ENCODE measurements at regions not wholly inside any gene's neighbourhood (a gene's known extent, or its start where the extent isn't known, plus 50 kb on each side); places are given as distances from the start of the nearest gene placed in this dataset.

DNA sequence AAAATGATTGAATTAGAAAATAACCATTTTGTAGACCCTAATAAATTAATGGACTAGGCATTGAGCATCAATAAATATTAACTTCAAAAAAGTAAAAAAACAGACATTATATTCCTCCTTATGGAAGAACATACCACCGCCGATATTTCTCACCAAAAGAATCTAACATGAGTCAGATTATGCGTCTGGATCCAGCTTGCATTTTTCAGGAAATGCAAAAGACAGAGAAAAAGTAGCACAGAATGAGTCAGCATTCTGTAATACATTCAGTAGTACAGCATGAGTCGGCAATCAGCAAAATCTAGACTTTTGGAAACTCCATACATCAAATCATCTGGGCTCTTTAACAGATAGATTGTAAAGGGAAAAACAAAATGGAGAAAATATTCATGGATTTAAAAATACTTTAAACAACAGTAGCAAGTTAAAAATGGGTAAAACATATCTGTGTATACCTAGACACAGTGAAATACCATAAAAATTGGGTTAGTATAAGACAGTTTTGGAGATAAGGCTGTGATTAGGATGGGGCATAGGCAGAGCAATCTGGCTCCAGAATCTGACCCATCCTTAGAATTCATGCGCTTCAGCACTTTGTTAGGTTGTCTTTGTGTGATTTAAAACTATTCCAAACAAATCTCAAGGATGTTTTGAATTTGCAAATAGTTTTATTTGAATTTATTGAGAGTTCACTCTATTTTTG lies 633.0 kb upstream of the FAM241A start:
- no peak for DNase-seq

DNA sequence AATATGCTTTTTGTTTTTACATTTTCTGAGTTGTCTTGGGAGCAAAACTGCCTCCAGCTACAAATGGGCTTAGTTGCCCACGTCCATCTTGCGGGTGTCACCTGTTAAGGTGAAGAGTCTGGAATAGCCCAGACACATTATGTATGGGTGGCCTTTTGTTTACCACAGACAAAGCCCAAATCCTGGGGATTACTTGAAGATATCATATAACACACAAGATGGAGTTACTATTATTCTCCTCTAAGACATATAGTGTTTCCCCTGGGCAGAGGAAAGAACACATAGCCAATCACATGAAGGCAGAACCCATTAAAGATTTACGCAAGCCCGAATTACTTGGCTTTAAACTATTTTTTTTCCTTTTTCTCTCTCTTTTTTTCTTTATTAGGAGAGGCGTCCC lies 625.6 kb upstream of the FAM241A start:
- peak; percentile 45 for DNase-seq

DNA sequence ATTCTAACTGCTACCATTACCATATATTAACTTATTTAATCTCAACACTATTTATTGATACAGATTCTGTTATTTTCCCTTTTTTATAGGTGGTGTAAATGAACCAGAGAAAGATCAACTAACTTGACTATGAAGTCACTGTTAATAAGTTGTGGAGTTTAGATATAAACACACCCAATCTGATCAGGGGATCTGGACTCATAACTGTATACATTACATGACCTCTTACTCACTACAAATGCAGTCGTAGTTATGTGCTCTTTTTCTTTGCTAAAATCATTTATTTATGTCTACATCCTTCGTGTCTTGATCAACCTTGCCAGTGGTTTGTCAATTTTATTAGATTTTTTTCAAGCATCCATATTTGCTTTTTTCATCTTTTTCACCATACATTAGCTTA lies 614.8 kb upstream of the FAM241A start:
- no peak for DNase-seq

GRCh38 chr4:111535792-111536191 lies 609.5 kb upstream of the FAM241A start:
- DNase-seq = no peak

GRCh38 chr4:111537165-111537564 lies 608.1 kb upstream of the FAM241A start:
- no peak for DNase-seq

- no peak for DNase-seq
Measured at GRCh38 chr4:111537871-111538270, 607.4 kb upstream of the FAM241A start.

GRCh38 chr4:111540671-111541070 lies 604.6 kb upstream of the FAM241A start:
- no peak for DNase-seq

DNA sequence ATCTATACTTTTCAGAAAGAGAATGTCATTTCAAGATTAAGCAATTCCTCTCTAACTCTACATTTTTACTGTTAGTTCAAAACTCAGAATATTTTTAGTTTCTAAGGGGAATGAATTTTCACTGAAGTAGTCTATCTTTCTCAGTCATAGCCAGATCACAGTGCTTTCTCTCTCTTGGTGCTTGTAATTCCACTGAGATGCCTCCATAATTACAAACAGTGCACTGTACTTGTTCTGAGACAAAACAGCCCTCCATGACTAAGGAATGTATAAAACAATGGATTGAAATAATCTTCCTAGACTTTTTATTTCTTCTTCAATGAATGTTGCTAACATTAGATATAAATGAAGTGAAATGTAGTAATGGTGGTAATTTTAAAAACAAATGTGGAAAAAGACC lies 603.2 kb upstream of the FAM241A start:
- DNase-seq = no peak

DNA sequence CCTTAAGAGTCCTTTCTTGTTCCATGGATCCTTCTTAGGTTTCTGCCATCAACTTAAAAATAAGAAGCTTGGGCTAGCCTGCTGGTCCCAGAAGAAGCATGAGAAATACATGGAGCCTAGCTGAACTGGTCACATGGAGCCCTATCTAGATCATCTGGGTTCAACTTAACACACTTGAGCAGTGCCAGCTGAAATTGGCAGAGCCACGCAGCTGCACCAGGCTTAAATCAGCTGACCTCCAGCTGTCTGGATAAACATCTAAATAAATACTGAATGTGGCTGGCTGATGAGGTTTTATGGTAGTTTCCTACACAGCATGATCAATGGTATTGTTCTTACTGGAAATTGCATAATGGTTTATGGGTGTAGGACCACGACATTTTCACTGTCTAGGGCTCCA lies 598.4 kb upstream of the FAM241A start:
- no peak for DNase-seq

GRCh38 chr4:111556141-111556781 lies 589.0 kb upstream of the FAM241A start:
- DNase-seq = no peak

GRCh38 chr4:111556851-111557250 lies 588.4 kb upstream of the FAM241A start:
- DNase-seq = no peak

- no peak for DNase-seq
Measured at GRCh38 chr4:111562826-111563225, 582.4 kb upstream of the FAM241A start.

- no peak for DNase-seq
Measured at GRCh38 chr4:111572470-111572869, 572.8 kb upstream of the FAM241A start.

DNA sequence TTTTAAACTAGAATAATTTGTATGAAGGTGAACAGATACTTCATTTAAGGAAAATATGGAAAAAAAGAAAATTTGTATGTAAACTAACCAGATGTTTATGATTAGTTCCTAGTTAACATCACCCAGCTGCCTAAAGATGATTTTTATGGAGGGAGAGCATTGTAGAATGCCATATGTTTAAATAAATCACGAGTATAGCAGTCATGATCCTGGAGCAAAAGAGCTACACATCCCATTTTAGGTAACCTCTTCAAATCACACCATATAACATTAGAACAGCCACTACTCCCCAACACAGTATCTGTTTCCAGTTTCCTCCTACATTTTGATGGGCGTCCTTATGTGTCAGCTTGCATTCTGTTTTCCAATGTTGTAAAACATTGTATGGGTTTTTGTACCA lies 571.9 kb upstream of the FAM241A start:
- no peak for DNase-seq

GRCh38 chr4:111579767-111580166 lies 565.5 kb upstream of the FAM241A start:
- no peak for DNase-seq

DNA sequence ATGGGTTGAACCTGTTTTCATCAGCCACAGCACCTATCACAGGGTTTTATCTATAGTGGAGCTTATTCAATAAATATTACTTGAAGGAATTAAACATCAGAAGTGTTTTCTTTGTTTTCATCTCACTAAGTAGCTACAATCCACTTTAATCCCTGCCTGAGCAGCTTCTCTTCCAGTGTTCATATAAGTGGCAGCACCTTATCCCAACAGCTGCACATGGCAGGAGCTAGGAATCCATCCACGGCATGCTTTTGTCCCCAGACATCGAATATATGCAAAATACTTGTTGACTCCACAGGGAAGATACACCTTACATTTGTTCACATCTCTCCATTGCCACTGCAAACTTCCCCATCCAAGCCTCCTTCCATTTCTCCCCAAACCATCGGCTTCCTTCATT lies 549.8 kb upstream of the FAM241A start:
- peak; percentile 87 for DNase-seq

DNA sequence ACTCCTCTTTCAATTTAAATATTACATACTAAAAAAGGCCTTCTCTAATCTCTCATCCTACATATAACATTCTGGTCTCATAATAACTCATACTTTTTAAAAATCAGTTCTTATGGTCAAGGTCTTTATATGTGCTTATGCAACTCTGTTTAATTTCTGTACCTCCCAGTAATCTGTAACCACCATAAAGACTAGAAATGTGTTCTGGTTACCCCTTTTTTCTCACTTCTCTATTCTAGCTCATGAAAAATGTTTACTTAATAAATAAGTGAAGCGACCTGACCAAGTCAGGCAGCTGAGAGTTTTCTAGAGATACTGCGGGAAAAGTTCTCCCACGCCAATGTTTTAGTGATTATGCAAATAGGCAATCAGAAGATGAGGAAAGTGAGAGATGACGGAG lies 548.8 kb upstream of the FAM241A start:
- DNase-seq = no peak

DNA sequence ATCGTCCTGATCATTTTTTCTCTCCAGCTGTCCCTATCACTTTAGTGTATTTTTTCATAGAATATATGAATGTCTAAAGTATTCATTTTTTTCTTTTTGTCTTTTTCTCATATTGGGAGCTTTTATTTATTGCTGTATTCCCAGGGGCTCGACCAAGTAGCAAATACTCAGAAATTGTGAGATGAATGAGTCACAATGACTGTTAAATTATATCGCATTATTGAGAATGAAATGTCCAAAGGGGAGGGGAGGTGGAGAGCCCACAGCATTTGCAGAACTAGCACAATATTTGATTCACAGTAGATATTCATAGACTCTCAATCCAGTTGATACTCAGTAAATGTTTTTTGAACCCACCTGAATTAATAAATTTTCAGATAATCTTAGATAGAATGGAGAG lies 543.6 kb upstream of the FAM241A start:
- DNase-seq = no peak

GRCh38 chr4:111602848-111603247 lies 542.4 kb upstream of the FAM241A start:
- DNase-seq = peak; percentile 25

GRCh38 chr4:111605111-111605510 lies 540.1 kb upstream of the FAM241A start:
- no peak for DNase-seq

DNA sequence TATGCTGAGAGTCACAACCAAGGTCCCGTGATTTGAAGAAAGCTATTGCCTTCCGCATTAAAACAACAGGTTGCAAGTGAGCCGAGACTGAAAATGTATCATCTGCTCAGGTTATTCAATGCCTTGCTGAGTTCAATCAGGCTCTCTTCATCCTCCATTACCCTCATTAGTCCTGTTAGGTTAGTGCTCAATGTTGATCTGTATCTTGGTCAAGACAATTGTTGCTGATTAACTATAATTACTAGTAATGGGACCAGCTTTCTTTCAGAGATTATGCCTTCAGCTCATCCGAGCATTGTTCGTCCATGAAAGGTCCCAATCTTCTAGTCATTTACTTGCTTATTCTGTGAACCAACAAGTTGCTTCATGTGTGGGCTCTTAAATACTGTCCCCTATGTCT lies 534.6 kb upstream of the FAM241A start:
- DNase-seq = peak; percentile 49

- DNase-seq = no peak
Measured at GRCh38 chr4:111618908-111619307, 526.3 kb upstream of the FAM241A start.

DNA sequence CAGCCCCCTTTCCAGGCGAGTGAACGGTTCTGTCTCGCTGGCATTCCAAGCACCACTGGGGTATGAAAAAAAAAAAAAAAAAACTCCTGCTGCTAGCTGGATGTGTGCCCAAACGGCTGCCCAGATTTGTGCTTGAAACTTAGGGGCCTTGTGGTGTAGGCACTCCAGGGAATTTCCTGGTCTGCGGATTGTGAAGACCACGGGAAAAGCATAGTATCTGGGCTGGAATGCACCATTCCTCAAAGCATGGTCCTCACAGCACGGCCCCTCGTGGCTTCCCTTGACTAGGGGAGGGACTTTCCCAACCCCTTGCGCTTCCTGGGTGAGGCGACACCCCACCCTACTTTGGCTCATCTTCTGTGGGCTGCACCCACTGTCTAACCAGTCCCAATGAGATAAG lies 516.8 kb upstream of the FAM241A start:
- no peak for DNase-seq

DNA sequence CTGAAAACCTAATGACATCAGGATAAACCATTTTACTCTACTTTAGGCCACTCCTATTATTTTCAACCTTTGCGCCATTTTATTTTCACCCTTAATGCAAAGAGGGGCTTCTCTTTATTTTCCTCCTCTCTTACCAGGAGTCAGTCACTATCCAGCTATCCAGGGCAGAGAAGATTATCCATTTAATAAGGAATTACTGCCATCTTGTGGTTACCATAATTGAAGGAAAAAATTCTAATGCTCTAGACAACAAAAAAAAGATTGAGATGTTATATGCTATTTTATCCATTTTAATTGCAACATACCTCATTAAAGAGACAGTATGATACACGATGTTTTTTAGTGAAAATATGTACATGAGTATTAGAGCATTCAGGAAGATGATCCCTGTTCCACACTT lies 514.5 kb upstream of the FAM241A start:
- DNase-seq = peak; percentile 76

All from NCI-H82 (cell line).